ENCODE measurements at regions not wholly inside any gene's neighbourhood (a gene's known extent, or its start where the extent isn't known, plus 50 kb on each side); places are given as distances from the start of the nearest gene placed in this dataset.

DNA sequence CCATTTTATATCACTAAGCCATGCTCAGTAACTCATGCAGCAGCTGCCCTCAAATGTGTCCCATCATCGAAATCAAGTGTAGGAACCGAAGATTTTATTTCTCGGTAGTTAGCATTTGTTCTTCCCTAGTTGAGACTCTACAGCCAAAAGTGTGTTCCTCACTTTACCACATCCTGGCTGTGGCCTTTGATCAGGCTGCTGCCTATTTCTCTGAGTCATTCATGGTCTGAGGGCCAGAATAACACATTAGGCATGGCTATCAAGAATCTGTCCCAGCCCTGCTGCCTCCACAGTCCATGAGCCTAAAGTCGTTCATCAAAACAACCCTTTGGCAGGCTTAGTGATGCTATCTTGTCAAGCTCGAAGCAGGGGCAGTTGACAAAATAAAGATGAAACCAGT is 300.1 kb downstream of the TDRD15 start:
- no peaks in the 10 kb centered on the region for H3K4me1 ChIP-seq (replicated peaks)
- intact Hi-C loops (cut with DNase I) = no loop called here
- H3K27ac ChIP-seq = no peak overlapping the region
- no peak overlapping the region for H3K4me3 ChIP-seq
- no peaks in the 10 kb centered on the region for H3K27me3 ChIP-seq (replicated peaks; ENCODE audit: insufficient read depth)
- WGBS = 78% methylated on average over 5 of the region's 5 CpGs
- no peaks in the 10 kb centered on the region for H3K9me3 ChIP-seq
- DNase-seq (ENCODE audit: low spot score) = no peak
- H3K36me3 ChIP-seq = no peaks in the 10 kb centered on the region
- TF ChIP-seq POLR2A (IDR thresholded peaks at IDR 0.05) = no peak
- no peak for TF ChIP-seq POLR2AphosphoS5 (IDR thresholded peaks at IDR 0.05)

DNA sequence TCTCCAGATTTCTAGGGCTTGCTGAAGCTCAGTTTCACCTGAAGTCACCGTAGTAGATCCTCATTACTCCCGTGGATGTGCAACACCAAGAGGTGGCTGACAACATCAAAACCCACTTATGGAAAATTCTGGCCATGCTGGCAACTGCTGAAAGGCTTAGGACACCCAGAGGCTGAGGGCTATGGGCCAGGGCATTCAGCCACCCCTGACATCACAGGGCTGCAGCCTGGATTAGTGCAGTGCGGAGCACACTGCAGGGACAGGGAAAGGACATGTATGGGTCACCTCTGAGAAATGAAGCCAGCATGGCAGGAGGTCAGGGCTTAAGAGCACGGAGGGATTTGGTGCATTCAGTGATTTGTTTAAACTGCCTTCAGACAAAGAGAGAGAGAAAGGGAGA is 300.6 kb downstream of the TDRD15 start:
- no peaks in the 10 kb centered on the region for H3K27me3 ChIP-seq (replicated peaks; ENCODE audit: insufficient read depth)

DNA sequence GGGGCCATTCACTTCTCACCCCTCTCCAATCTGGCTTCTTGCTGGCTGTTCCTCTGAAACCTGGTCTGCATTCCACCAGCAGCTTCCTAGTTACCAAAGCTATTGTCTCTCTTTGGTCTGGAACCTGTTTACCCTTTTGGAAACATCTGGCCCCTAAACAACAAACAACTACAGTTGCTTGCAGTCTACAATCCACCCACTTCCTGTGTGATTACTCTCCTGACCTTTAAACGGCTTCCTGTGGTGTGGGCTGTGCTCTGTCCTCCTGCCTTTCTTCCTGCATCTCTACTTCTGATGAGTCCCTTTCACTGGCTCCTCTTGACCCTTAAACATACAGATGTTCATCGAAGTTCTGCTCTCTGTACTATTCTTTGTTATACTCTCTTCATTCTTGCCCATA is 303.8 kb downstream of the TDRD15 start:
- WGBS = 68% methylated on average over 2 of the region's 2 CpGs
- H3K9me3 ChIP-seq = no peaks in the 10 kb centered on the region
- H3K36me3 ChIP-seq = no peaks in the 10 kb centered on the region

More for the DNA sequence above, 300.6 kb downstream of the TDRD15 start:
- H3K36me3 ChIP-seq = no peaks in the 10 kb centered on the region
- H3K4me1 ChIP-seq (replicated peaks) = no peaks in the 10 kb centered on the region
- WGBS = 94% methylated on average over 4 of the region's 4 CpGs
- no peak for TF ChIP-seq POLR2A (IDR thresholded peaks at IDR 0.05)
- TF ChIP-seq, protein P1, sequence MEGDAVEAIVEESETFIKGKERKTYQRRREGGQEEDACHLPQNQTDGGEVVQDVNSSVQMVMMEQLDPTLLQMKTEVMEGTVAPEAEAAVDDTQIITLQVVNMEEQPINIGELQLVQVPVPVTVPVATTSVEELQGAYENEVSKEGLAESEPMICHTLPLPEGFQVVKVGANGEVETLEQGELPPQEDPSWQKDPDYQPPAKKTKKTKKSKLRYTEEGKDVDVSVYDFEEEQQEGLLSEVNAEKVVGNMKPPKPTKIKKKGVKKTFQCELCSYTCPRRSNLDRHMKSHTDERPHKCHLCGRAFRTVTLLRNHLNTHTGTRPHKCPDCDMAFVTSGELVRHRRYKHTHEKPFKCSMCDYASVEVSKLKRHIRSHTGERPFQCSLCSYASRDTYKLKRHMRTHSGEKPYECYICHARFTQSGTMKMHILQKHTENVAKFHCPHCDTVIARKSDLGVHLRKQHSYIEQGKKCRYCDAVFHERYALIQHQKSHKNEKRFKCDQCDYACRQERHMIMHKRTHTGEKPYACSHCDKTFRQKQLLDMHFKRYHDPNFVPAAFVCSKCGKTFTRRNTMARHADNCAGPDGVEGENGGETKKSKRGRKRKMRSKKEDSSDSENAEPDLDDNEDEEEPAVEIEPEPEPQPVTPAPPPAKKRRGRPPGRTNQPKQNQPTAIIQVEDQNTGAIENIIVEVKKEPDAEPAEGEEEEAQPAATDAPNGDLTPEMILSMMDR (IDR thresholded peaks at IDR 0.05) = no peak
- TF ChIP-seq POLR2AphosphoS5 (IDR thresholded peaks at IDR 0.05) = no peak
- no peaks in the 10 kb centered on the region for H3K9me3 ChIP-seq
- intact Hi-C loops (cut with DNase I) = no loop called here
- no peak for DNase-seq (ENCODE audit: low spot score)
- no peak overlapping the region for H3K27ac ChIP-seq
- no peak overlapping the region for H3K4me3 ChIP-seq

DNA sequence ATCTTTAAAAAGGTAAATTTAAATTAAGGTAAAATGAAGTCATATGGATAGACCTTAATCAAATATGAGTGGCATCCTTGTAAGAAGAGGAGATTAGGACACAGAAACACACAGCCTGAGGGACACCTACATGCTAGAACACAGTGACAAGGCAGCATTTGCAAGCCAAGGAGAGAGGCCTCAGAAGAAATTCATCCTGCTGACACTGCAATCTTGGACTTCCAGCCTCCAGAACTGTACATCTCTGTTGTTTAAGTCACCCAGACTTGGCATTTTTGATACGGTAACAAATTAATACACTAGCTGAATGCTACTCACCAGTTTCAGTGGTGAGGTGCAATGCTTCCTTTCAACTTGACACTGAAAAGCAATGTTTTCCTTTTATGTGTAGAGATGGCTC is 305.0 kb downstream of the TDRD15 start:
- intact Hi-C loops (cut with DNase I) = no loop called here
- H3K36me3 ChIP-seq = no peaks in the 10 kb centered on the region
- H3K27me3 ChIP-seq (replicated peaks; ENCODE audit: insufficient read depth) = no peaks in the 10 kb centered on the region
- no peaks in the 10 kb centered on the region for H3K4me1 ChIP-seq (replicated peaks)
- no peak overlapping the region for H3K4me3 ChIP-seq
- no peaks in the 10 kb centered on the region for H3K9me3 ChIP-seq
- TF ChIP-seq POLR2AphosphoS5 (IDR thresholded peaks at IDR 0.05) (no peak), POLR2A (IDR thresholded peaks at IDR 0.05) (no peak)
- TF ChIP-seq, protein P1 (IDR thresholded peaks at IDR 0.05) = no peak
- no peak for DNase-seq (ENCODE audit: low spot score)
- no peak overlapping the region for H3K27ac ChIP-seq
- WGBS = 100% methylated on average over 1 of the region's 1 CpG

More for the DNA sequence above, 303.8 kb downstream of the TDRD15 start:
- Histone ChIP-seq H3K4me1 (replicated peaks) (no peaks in the 10 kb centered on the region), H3K27ac (no peak overlapping the region), H3K4me3 (no peak overlapping the region), H3K27me3 (replicated peaks; ENCODE audit: insufficient read depth) (no peaks in the 10 kb centered on the region)
- no peak for DNase-seq (ENCODE audit: low spot score)
- intact Hi-C loops (cut with DNase I) = no loop called here
- TF ChIP-seq POLR2AphosphoS5 (IDR thresholded peaks at IDR 0.05) = no peak
- TF ChIP-seq, protein P1 (IDR thresholded peaks at IDR 0.05) = no peak
- TF ChIP-seq POLR2A (IDR thresholded peaks at IDR 0.05) = no peak

DNA sequence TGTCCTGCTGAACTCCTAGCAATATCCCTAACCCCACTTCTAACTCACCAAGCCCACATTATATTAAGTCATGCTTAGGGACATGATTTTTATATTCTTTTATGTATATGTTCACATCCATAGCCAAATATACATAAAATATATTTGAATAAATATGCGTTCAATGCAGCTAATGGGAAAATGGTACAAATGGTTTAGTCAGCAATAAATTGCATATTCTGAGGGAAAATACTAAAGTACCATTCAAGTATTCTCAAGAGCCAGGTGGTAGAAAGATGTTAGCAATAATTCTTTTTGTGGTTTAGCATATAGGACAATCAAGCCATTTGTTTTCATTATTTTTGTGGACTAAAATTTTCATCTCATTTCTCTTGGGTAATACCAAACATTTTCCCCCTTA is 306.0 kb downstream of the TDRD15 start:
- WGBS = 98% methylated on average over 1 of the region's 1 CpG
- TF ChIP-seq POLR2AphosphoS5 (IDR thresholded peaks at IDR 0.05) = no peak
- no peak for TF ChIP-seq POLR2A (IDR thresholded peaks at IDR 0.05)
- TF ChIP-seq, protein P1 (IDR thresholded peaks at IDR 0.05) = no peak

More for the DNA sequence above, 306.0 kb downstream of the TDRD15 start:
- Histone ChIP-seq H3K4me1 (replicated peaks) (no peaks in the 10 kb centered on the region), H3K27ac (no peak overlapping the region), H3K36me3 (no peaks in the 10 kb centered on the region), H3K4me3 (no peak overlapping the region), H3K9me3 (no peaks in the 10 kb centered on the region), H3K27me3 (replicated peaks; ENCODE audit: insufficient read depth) (no peaks in the 10 kb centered on the region)
- DNase-seq (ENCODE audit: low spot score) = no peak
- intact Hi-C loops (cut with DNase I) = no loop called here
